HEK293 (cell line): ENCODE measurements at regions not wholly inside any gene's neighbourhood (a gene's known extent, or its start where the extent isn't known, plus 50 kb on each side); places are given as distances from the start of the nearest gene placed in this dataset.
"Not testable (repeated sequence)": the region's sequence is repeated elsewhere in the genome, so short reads cannot be mapped to it uniquely, and the experiment has no call there.

Source experiments
- CTCF ChIA-PET: fragments of 350-600 bp; formaldehyde crosslinking; extraction: SDS; loops from one replicate; lab custom pipeline; 2021; ENCODE audit warnings: antibody characterized with exemption; lab: Yijun Ruan, JAX
- POLR2A ChIA-PET: fragments of 300-600 bp; formaldehyde crosslinking; extraction: SDS; loops from one replicate; lab custom pipeline; 2020; ENCODE audit warnings: antibody characterized with exemption, inconsistent platforms; lab: Yijun Ruan, JAX
- H3K27ac ChIP-seq: fragments of 200-500 bp; sonication (Bioruptor generic); 2 replicates; pipeline ENCODE4 v1.5.1; 2014; ENCODE audit warnings: low read depth, low read length, control low read depth, inconsistent platforms; ENCODE audit errors: extremely low read depth
- H3K36me3 ChIP-seq, 2 experiments: fragments of 200-500 bp in 1 of 2; sonication (Bioruptor generic) in 1 of 2; 1 replicate in 1 of 2; 2 replicates in 1 of 2; pipeline ENCODE4 v1.5.1; 2014 to 2017; ENCODE audit warnings: inconsistent platforms in 2 of 2, low read length in 2 of 2; ENCODE audit not compliant: control insufficient read depth in 2 of 2, insufficient read depth in 1 of 2
- H3K4me1 ChIP-seq: fragments of 200-500 bp; sonication (Bioruptor generic); 2 replicates; pipeline ENCODE4 v1.5.1; 2014; ENCODE audit warnings: mild to moderate bottlenecking, low read length, inconsistent platforms; ENCODE audit not compliant: control insufficient read depth, insufficient read depth
- H3K4me3 ChIP-seq: 2 replicates; pipeline ENCODE4 v1.5.1; 2011; ENCODE audit warnings: low read depth, mild to moderate bottlenecking, control low read depth, low read length, moderate library complexity
- H3K9me3 ChIP-seq: fragments of 200-500 bp; sonication (Bioruptor generic); 2 replicates; pipeline ENCODE4 v1.5.1; 2014; ENCODE audit warnings: low read depth, low read length, inconsistent platforms; ENCODE audit not compliant: control insufficient read depth, insufficient read depth
- ATF2 ChIP-seq: fragments of 450-650 bp; formaldehyde crosslinking; IDR thresholded peaks from 2 replicates; pipeline ENCODE4 v1.5.1; 2016; ENCODE audit warnings: missing biosample characterization, missing genetic modification characterization, low read depth
- BCL6B ChIP-seq: fragments of 450-650 bp; formaldehyde crosslinking; IDR thresholded peaks from 2 replicates; pipeline ENCODE4 v1.5.1; 2017; ENCODE audit warnings: missing biosample characterization, missing genetic modification characterization
- ELK4 ChIP-seq: IDR thresholded peaks from 2 replicates; pipeline ENCODE4 v1.6.1; 2011; ENCODE audit warnings: mild to moderate bottlenecking, low read depth, low read length, borderline replicate concordance
- GLI4 ChIP-seq: fragments of 450-650 bp; formaldehyde crosslinking; IDR thresholded peaks from 2 replicates; pipeline ENCODE4 v1.5.1; 2016; ENCODE audit warnings: missing biosample characterization, missing genetic modification characterization
- KLF9 ChIP-seq: fragments of 450-650 bp; formaldehyde crosslinking; IDR thresholded peaks from 2 replicates; pipeline ENCODE4 v1.5.1; 2016; ENCODE audit warnings: missing biosample characterization, missing genetic modification characterization, low read depth
- WT1 ChIP-seq: fragments of 450-650 bp; formaldehyde crosslinking; IDR thresholded peaks from 2 replicates; pipeline ENCODE4 v1.5.1; 2016; ENCODE audit warnings: missing biosample characterization, missing genetic modification characterization
- ZBTB10 ChIP-seq: fragments of 450-650 bp; formaldehyde crosslinking; IDR thresholded peaks from 2 replicates; pipeline ENCODE4 v1.5.1; 2016; ENCODE audit warnings: missing biosample characterization, missing genetic modification characterization
- ZBTB17 ChIP-seq: fragments of 450-650 bp; formaldehyde crosslinking; IDR thresholded peaks from 2 replicates; pipeline ENCODE4 v1.5.1; 2016; ENCODE audit warnings: missing biosample characterization, missing genetic modification characterization
- ZNF10 ChIP-seq: fragments of 450-650 bp; formaldehyde crosslinking; IDR thresholded peaks from 2 replicates; pipeline ENCODE4 v1.5.1; 2017; ENCODE audit warnings: missing biosample characterization, missing genetic modification characterization
- ZNF138 ChIP-seq: fragments of 450-650 bp; formaldehyde crosslinking; IDR thresholded peaks from 2 replicates; pipeline ENCODE4 v1.5.1; 2016; ENCODE audit warnings: missing biosample characterization, missing genetic modification characterization, borderline replicate concordance
- ZNF19 ChIP-seq: fragments of 450-650 bp; formaldehyde crosslinking; IDR thresholded peaks from 2 replicates; pipeline ENCODE4; 2016; ENCODE audit warnings: missing biosample characterization, missing genetic modification characterization, low read depth
- ZNF223 ChIP-seq: fragments of 450-650 bp; formaldehyde crosslinking; IDR thresholded peaks from 2 replicates; pipeline ENCODE4 v1.5.1; 2016; ENCODE audit warnings: missing biosample characterization, missing genetic modification characterization
- ZNF398 ChIP-seq: fragments of 450-650 bp; formaldehyde crosslinking; IDR thresholded peaks from 2 replicates; pipeline ENCODE4 v1.5.1; 2017; ENCODE audit warnings: missing biosample characterization, missing genetic modification characterization
- ZNF610 ChIP-seq: fragments of 450-650 bp; formaldehyde crosslinking; IDR thresholded peaks from 2 replicates; pipeline ENCODE4 v1.5.1; 2016; ENCODE audit warnings: missing biosample characterization, missing genetic modification characterization, borderline replicate concordance
- ZNF670 ChIP-seq: fragments of 450-650 bp; formaldehyde crosslinking; IDR thresholded peaks from 2 replicates; pipeline ENCODE4 v1.5.1; 2016; ENCODE audit warnings: missing biosample characterization, missing genetic modification characterization, low read depth
- ZSCAN18 ChIP-seq: fragments of 450-650 bp; formaldehyde crosslinking; IDR thresholded peaks from 2 replicates; pipeline ENCODE4 v1.5.1; 2016; ENCODE audit warnings: missing biosample characterization, missing genetic modification characterization

GRCh38 chr7:57646901-57647246 lies 196.9 kb downstream of the ZNF716 start (continued):
- TF ChIP-seq ZBTB10 (tag by site-specific recombination) (no peak), ZNF10 (tag by site-specific recombination) (no peak), ZNF610 (tag by site-specific recombination) (no peak)
- TF ChIP-seq, all 188 proteins: peak for 0

GRCh38 chr7:57650401-57650800 lies 200.4 kb downstream of the ZNF716 start:
- POLR2A ChIA-PET, H3K4me3 ChIP-seq, CTCF ChIA-PET, H3K36me3 ChIP-seq, H3K4me1 ChIP-seq, H3K27ac ChIP-seq, H3K9me3 ChIP-seq: not testable (repeated sequence)

- TF ChIP-seq ZBTB17 (tag by site-specific recombination) (no peak), GLI4 (tag by site-specific recombination) (no peak), ZNF138 (tag by site-specific recombination) (no peak), ELK4 (no peak), ZSCAN18 (no peak)
- Histone ChIP-seq H3K4me3 (no peak overlapping the region), H3K27ac (no peak overlapping the region), H3K4me1 (no peaks in the 10 kb centered on the region), H3K9me3 (no peaks in the 10 kb centered on the region), H3K36me3 (no peaks in the 10 kb centered on the region)
- CTCF ChIA-PET = no interaction called here
- POLR2A ChIA-PET = no interaction called here
Measured at GRCh38 chr7:57651006-57651405, 201.0 kb downstream of the ZNF716 start.

GRCh38 chr7:57651611-57652010 lies 201.6 kb downstream of the ZNF716 start:
- H3K4me3 ChIP-seq, CTCF ChIA-PET, H3K9me3 ChIP-seq, H3K27ac ChIP-seq, H3K4me1 ChIP-seq, POLR2A ChIA-PET, H3K36me3 ChIP-seq: not testable (repeated sequence)

- no peaks in the 10 kb centered on the region for H3K9me3 ChIP-seq
- H3K4me1 ChIP-seq = no peaks in the 10 kb centered on the region
- no peak overlapping the region for H3K4me3 ChIP-seq
- no peak overlapping the region for H3K27ac ChIP-seq
- no peaks in the 10 kb centered on the region for H3K36me3 ChIP-seq
- POLR2A ChIA-PET = no interaction called here
- CTCF ChIA-PET = no interaction called here
- TF ChIP-seq BCL6B (tag by site-specific recombination) = no peak
- TF ChIP-seq ZNF670 = no peak
- TF ChIP-seq ZNF223 = no peak
- TF ChIP-seq ATF2 (tag by site-specific recombination) = no peak
- TF ChIP-seq WT1 = no peak
- no peak for TF ChIP-seq ZNF19 (tag by site-specific recombination)
- TF ChIP-seq ZNF398 (tag by site-specific recombination) = no peak
- TF ChIP-seq KLF9 = no peak
Measured at GRCh38 chr7:57653262-57653830, 203.4 kb downstream of the ZNF716 start.
